ENCODE measurements at regions not wholly inside any gene's neighbourhood (a gene's known extent, or its start where the extent isn't known, plus 50 kb on each side); places are given as distances from the start of the nearest gene placed in this dataset.

DNA sequence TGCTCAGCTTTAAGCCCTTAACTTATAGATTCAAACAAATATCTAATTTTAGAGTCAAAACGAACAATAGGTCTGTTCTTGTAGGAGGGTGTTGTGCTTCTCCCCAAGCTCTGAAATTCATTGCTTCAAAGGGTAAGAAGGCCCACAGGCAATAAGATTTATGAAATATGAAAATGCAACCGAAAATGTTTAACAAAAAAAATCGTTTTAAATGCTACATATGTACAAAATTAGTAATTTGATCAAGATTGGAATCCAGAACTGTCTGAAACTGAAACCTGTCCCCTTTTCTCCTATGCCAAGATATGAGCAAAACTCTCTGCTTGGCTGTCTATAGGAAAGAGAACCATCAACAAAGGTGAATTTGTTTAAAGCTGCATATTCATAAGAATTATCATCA is 534.3 kb downstream of the PLPP3 start:
- H3K4me3 ChIP-seq, result no peak overlapping the region
- ATAC-seq (ENCODE audit: insufficient read depth, low FRiP score), result no peak
- TF ChIP-seq CTCF (IDR thresholded peaks at IDR 0.05; ENCODE audit: control extremely low read depth, extremely low read depth), result no peak
- no peak for DNase-seq
- no peaks in the 10 kb centered on the region for H3K4me1 ChIP-seq (ENCODE audit: control insufficient read depth in 5 of 5, insufficient read depth in 5 of 5, low read length in 5 of 5)
- 78 to 87% methylated on average over 3 of the region's 3 CpGs for WGBS, 2 donors
- H3K9me3 ChIP-seq (ENCODE audit: control insufficient read depth in 4 of 4, insufficient read depth in 3 of 4, low read length in 3 of 4), result peaks cover 0 to 2% (median 0%) of the 10 kb centered on the region in 4 donors
- H3K9ac ChIP-seq (ENCODE audit: insufficient read depth in 1 of 2, low read length in 2 of 2), result no peak overlapping the region
- no peaks in the 10 kb centered on the region for H3K27me3 ChIP-seq (ENCODE audit: control insufficient read depth in 3 of 3, insufficient read depth in 3 of 3, low read length in 2 of 3)
- no peak overlapping the region for H3K27ac ChIP-seq (ENCODE audit: low read depth in 1 of 2, low read length in 1 of 2)
- no peaks in the 10 kb centered on the region for H3K36me3 ChIP-seq (ENCODE audit: control insufficient read depth in 4 of 4, insufficient read depth in 4 of 4, low read length in 4 of 4)

- H3K4me1 ChIP-seq (ENCODE audit: control insufficient read depth in 5 of 5, insufficient read depth in 5 of 5, low read length in 5 of 5), result peaks cover 3 to 19% (median 5%) of the 10 kb centered on the region in 5 donors
- DNase-seq, result no peak
- no peaks in the 10 kb centered on the region for H3K27me3 ChIP-seq (ENCODE audit: control insufficient read depth in 3 of 3, insufficient read depth in 3 of 3, low read length in 2 of 3)
- no peak overlapping the region for H3K27ac ChIP-seq (ENCODE audit: low read depth in 1 of 2, low read length in 1 of 2)
- H3K36me3 ChIP-seq (ENCODE audit: control insufficient read depth in 4 of 4, insufficient read depth in 4 of 4, low read length in 4 of 4), result no peaks in the 10 kb centered on the region
- no peaks in the 10 kb centered on the region for H3K9me3 ChIP-seq (ENCODE audit: control insufficient read depth in 4 of 4, insufficient read depth in 3 of 4, low read length in 3 of 4)
- H3K9ac ChIP-seq (ENCODE audit: insufficient read depth in 1 of 2, low read length in 2 of 2), result no peak overlapping the region
- TF ChIP-seq CTCF (IDR thresholded peaks at IDR 0.05; ENCODE audit: control extremely low read depth, extremely low read depth), result no peak
- H3K4me3 ChIP-seq, result no peak overlapping the region
- no peak for ATAC-seq (ENCODE audit: insufficient read depth, low FRiP score)
These were observed 542.9 kb downstream of the PLPP3 start for GRCh38 chr1:56036479-56036878.

DNA sequence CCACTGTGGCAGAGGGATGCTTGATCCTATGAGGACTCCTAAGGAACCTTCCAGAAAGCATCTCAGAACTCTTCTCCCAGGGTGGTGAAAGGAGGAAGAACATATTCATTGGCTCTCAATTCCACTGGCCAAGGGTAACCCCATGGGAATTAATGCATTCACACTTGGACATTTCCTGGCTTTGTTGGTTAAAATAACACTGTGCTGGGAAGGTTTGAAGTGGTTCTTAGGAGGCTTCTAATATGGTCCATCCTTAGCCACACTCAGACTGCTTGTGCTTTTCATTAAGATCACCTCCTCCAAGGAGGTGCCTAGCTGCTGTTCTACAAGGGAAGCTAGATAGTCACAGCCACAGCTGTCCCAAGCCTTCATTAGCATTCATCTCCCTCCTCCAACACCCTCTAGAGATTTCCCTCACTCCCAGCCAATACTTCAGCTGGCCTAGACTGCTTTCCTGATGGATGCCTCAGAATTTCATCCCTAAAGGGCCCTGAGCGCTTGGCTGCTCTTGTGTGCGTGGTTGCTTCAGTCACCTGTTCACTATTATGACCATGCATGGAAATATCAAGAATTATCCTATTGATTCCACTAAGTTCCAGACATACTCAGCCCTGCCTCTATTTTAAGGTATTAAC is 544.4 kb downstream of the PLPP3 start:
- Histone ChIP-seq H3K4me1 (ENCODE audit: control insufficient read depth in 5 of 5, insufficient read depth in 5 of 5, low read length in 5 of 5) (peaks cover 3 to 23% (median 5%) of the 10 kb centered on the region in 5 donors), H3K9ac (ENCODE audit: insufficient read depth in 1 of 2, low read length in 2 of 2) (no peak overlapping the region), H3K27ac (ENCODE audit: low read depth in 1 of 2, low read length in 1 of 2) (no peak overlapping the region), H3K4me3 (no peak overlapping the region), H3K9me3 (ENCODE audit: control insufficient read depth in 4 of 4, insufficient read depth in 3 of 4, low read length in 3 of 4) (no peaks in the 10 kb centered on the region), H3K36me3 (ENCODE audit: control insufficient read depth in 4 of 4, insufficient read depth in 4 of 4, low read length in 4 of 4) (no peaks in the 10 kb centered on the region), H3K27me3 (ENCODE audit: control insufficient read depth in 3 of 3, insufficient read depth in 3 of 3, low read length in 2 of 3) (no peaks in the 10 kb centered on the region)
- ATAC-seq (ENCODE audit: insufficient read depth, low FRiP score) (no peak), DNase-seq (no peak)
- 96 to 98% methylated on average over 2 of the region's 2 CpGs for WGBS, 2 donors
- TF ChIP-seq CTCF (IDR thresholded peaks at IDR 0.05; ENCODE audit: control extremely low read depth, extremely low read depth), result no peak

DNA sequence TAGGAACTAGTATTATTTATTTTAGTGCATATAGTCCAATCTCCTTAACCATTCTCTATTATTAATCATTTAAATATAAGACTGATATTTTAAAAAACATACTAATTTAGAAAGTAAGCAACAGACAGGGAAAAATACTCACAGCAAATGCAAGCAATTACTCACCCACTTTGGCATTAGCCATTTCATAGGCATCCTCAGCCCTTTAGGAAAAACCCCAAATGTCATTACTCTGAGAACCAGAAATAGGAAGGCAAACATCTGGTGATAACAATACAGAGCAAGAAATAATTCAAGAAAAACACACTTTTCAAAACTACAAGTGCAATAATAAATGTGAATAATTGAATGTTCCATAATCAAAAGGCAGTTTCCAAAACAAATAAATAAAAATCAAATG is 545.1 kb downstream of the PLPP3 start:
- TF ChIP-seq CTCF (IDR thresholded peaks at IDR 0.05; ENCODE audit: control extremely low read depth, extremely low read depth), result no peak
- Histone ChIP-seq H3K27me3 (ENCODE audit: control insufficient read depth in 3 of 3, insufficient read depth in 3 of 3, low read length in 2 of 3) (no peaks in the 10 kb centered on the region), H3K4me1 (ENCODE audit: control insufficient read depth in 5 of 5, insufficient read depth in 5 of 5, low read length in 5 of 5) (peaks cover 3 to 23% (median 6%) of the 10 kb centered on the region in 5 donors), H3K27ac (ENCODE audit: low read depth in 1 of 2, low read length in 1 of 2) (no peak overlapping the region), H3K36me3 (ENCODE audit: control insufficient read depth in 4 of 4, insufficient read depth in 4 of 4, low read length in 4 of 4) (no peaks in the 10 kb centered on the region), H3K9me3 (ENCODE audit: control insufficient read depth in 4 of 4, insufficient read depth in 3 of 4, low read length in 3 of 4) (no peaks in the 10 kb centered on the region), H3K4me3 (no peak overlapping the region), H3K9ac (ENCODE audit: insufficient read depth in 1 of 2, low read length in 2 of 2) (no peak overlapping the region)
- DNase-seq (no peak), ATAC-seq (ENCODE audit: insufficient read depth, low FRiP score) (no peak)
